Loucy (cell line): ENCODE measurements at regions not wholly inside any gene's neighbourhood (a gene's known extent, or its start where the extent isn't known, plus 50 kb on each side); places are given as distances from the start of the nearest gene placed in this dataset.

Experiments
- H2AFZ ChIP-seq: fragments of 200-600 bp; sonication (generic); 2 replicates; pipeline ENCODE4 v1.6.0; 2016; ENCODE audit warnings: antibody characterized with exemption, mild to moderate bottlenecking, low read length, moderate library complexity
- H3F3A ChIP-seq: fragments of 200-600 bp; 2 replicates; pipeline ENCODE4 v1.6.0; 2016; ENCODE audit warnings: antibody characterized with exemption, low read depth, mild to moderate bottlenecking
- H3K27me3 ChIP-seq: fragments of 200-600 bp; sonication (generic); 2 replicates; pipeline ENCODE4 v1.6.1; 2014; ENCODE audit warnings: low read length, mild to moderate bottlenecking; ENCODE audit not compliant: insufficient read depth, poor library complexity, severe bottlenecking
- H3K36me3 ChIP-seq: fragments of 200-600 bp; sonication (generic); 2 replicates; pipeline ENCODE4 v1.6.1; 2016; ENCODE audit warnings: low read length; ENCODE audit not compliant: insufficient read depth
- H3K4me1 ChIP-seq: fragments of 200-600 bp; sonication (generic); 2 replicates; pipeline ENCODE4 v1.5.1; 2014; ENCODE audit warnings: low read length, mild to moderate bottlenecking; ENCODE audit not compliant: insufficient read depth, poor library complexity, severe bottlenecking
- H3K4me2 ChIP-seq: fragments of 200-600 bp; sonication (generic); 2 replicates; pipeline ENCODE4 v1.6.0; 2014; ENCODE audit warnings: antibody characterized with exemption, low read length, low read depth, mild to moderate bottlenecking; ENCODE audit not compliant: poor library complexity, severe bottlenecking
- H3K4me3 ChIP-seq: fragments of 200-600 bp; sonication (generic); 2 replicates; pipeline ENCODE4 v1.5.1; 2014; ENCODE audit warnings: low read length, mild to moderate bottlenecking, mixed read lengths; ENCODE audit not compliant: poor library complexity, severe bottlenecking
- H3K79me2 ChIP-seq: fragments of 200-600 bp; sonication (generic); 2 replicates; pipeline ENCODE4 v1.6.1; 2014; ENCODE audit warnings: low read length; ENCODE audit not compliant: insufficient read depth
- H3K9ac ChIP-seq: fragments of 200-600 bp; sonication (generic); 2 replicates; pipeline ENCODE4 v1.6.0; 2014; ENCODE audit warnings: mild to moderate bottlenecking, low read depth, low read length, moderate library complexity; ENCODE audit not compliant: poor library complexity, severe bottlenecking
- H3K9me2 ChIP-seq: fragments of 200-600 bp; sonication (generic); replicated peaks from 2 replicates; pipeline ENCODE4 v1.6.1; 2016; ENCODE audit warnings: low read depth, low read length, mixed read lengths
- H3K9me3 ChIP-seq: fragments of 200-600 bp; sonication (generic); 2 replicates; pipeline ENCODE4 v1.6.1; 2014; ENCODE audit warnings: mild to moderate bottlenecking, antibody characterized with exemption, low read length, low read depth; ENCODE audit not compliant: insufficient read depth
- H4K20me1 ChIP-seq: fragments of 200-600 bp; sonication (generic); 2 replicates; pipeline ENCODE4 v1.6.0; 2014; ENCODE audit warnings: antibody characterized with exemption, low read length, mild to moderate bottlenecking; ENCODE audit not compliant: insufficient read depth, poor library complexity, severe bottlenecking
- CTCF ChIP-seq: fragments of 200-600 bp; sonication (generic); conservative IDR thresholded peaks from 2 replicates; pipeline ENCODE4 v1.5.1; 2014; ENCODE audit warnings: mild to moderate bottlenecking, antibody characterized with exemption, low read length
- EZH2phosphoT487 ChIP-seq: fragments of 200-600 bp; IDR thresholded peaks from 2 replicates; pipeline ENCODE4 v1.6.1; 2018; ENCODE audit warnings: antibody characterized with exemption, mild to moderate bottlenecking, moderate library complexity, borderline replicate concordance

GRCh38 chr13:102933122-102933521, 87.3 kb downstream of the ERCC5 start:
- no peak overlapping the region for H3K4me3 ChIP-seq
- H3K9ac ChIP-seq: no peak overlapping the region
- H3F3A ChIP-seq: no peaks in the 10 kb centered on the region
- H3K36me3 ChIP-seq: no peaks in the 10 kb centered on the region
- TF ChIP-seq EZH2phosphoT487: no peak
- no peak for TF ChIP-seq CTCF
- no peaks in the 10 kb centered on the region for H3K79me2 ChIP-seq
- H2AFZ ChIP-seq: no peak overlapping the region
- no peaks in the 10 kb centered on the region for H4K20me1 ChIP-seq
- H3K4me1 ChIP-seq: no peaks in the 10 kb centered on the region
- no peaks in the 10 kb centered on the region for H3K27me3 ChIP-seq
- H3K4me2 ChIP-seq: no peak overlapping the region
- no peaks in the 10 kb centered on the region for H3K9me2 ChIP-seq
- no peaks in the 10 kb centered on the region for H3K9me3 ChIP-seq

- TF ChIP-seq EZH2phosphoT487: no peak
- no peak for TF ChIP-seq CTCF
- Histone ChIP-seq H3K79me2 (no peaks in the 10 kb centered on the region), H3K4me3 (no peak overlapping the region), H3K36me3 (no peaks in the 10 kb centered on the region), H3F3A (no peaks in the 10 kb centered on the region), H3K4me1 (no peaks in the 10 kb centered on the region), H3K9me3 (no peaks in the 10 kb centered on the region), H3K27me3 (no peaks in the 10 kb centered on the region), H3K9me2 (no peaks in the 10 kb centered on the region), H3K4me2 (no peak overlapping the region), H2AFZ (no peak overlapping the region), H4K20me1 (no peaks in the 10 kb centered on the region), H3K9ac (no peak overlapping the region)
Observed at GRCh38 chr13:102932331-102932730, 86.5 kb downstream of the ERCC5 start.

GRCh38 chr13:102930566-102930965, 84.7 kb downstream of the ERCC5 start:
- Histone ChIP-seq H3K9me3 (no peaks in the 10 kb centered on the region), H3K4me1 (no peaks in the 10 kb centered on the region)
- TF ChIP-seq CTCF: no peak
- no peak for TF ChIP-seq EZH2phosphoT487

More at GRCh38 chr13:102930566-102930965, 84.7 kb downstream of the ERCC5 start:
- Histone ChIP-seq H3K36me3 (no peaks in the 10 kb centered on the region), H2AFZ (no peak overlapping the region), H3K9ac (no peak overlapping the region), H3K79me2 (no peaks in the 10 kb centered on the region), H3K4me3 (no peak overlapping the region), H4K20me1 (no peaks in the 10 kb centered on the region), H3K27me3 (no peaks in the 10 kb centered on the region), H3K9me2 (no peaks in the 10 kb centered on the region), H3F3A (no peaks in the 10 kb centered on the region), H3K4me2 (no peak overlapping the region)
